ENCODE measurements at regions not wholly inside any gene's neighbourhood (a gene's known extent, or its start where the extent isn't known, plus 50 kb on each side); places are given as distances from the start of the nearest gene placed in this dataset.

GRCh38 chr3:44050867-44051266 is 190.8 kb upstream of the TOPAZ1 start:
- TF ChIP-seq CTCF (IDR thresholded peaks at IDR 0.05) (no peak), POLR2A (IDR thresholded peaks at IDR 0.05) (no peak), POLR2AphosphoS5 (IDR thresholded peaks at IDR 0.05) (no peak)

Measured in stomach (tissue), 4 donors.